ENCODE measurements at regions not wholly inside any gene's neighbourhood (a gene's known extent, or its start where the extent isn't known, plus 50 kb on each side); places are given as distances from the start of the nearest gene placed in this dataset.

- TF ChIP-seq, protein P1, sequence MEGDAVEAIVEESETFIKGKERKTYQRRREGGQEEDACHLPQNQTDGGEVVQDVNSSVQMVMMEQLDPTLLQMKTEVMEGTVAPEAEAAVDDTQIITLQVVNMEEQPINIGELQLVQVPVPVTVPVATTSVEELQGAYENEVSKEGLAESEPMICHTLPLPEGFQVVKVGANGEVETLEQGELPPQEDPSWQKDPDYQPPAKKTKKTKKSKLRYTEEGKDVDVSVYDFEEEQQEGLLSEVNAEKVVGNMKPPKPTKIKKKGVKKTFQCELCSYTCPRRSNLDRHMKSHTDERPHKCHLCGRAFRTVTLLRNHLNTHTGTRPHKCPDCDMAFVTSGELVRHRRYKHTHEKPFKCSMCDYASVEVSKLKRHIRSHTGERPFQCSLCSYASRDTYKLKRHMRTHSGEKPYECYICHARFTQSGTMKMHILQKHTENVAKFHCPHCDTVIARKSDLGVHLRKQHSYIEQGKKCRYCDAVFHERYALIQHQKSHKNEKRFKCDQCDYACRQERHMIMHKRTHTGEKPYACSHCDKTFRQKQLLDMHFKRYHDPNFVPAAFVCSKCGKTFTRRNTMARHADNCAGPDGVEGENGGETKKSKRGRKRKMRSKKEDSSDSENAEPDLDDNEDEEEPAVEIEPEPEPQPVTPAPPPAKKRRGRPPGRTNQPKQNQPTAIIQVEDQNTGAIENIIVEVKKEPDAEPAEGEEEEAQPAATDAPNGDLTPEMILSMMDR (conservative IDR thresholded peaks at IDR 0.05): no peak
- TF ChIP-seq EZH2 (IDR thresholded peaks at IDR 0.05; ENCODE audit: low read depth): no peak
These were observed 370.1 kb upstream of the DDHD1 start for GRCh38 chr14:53523226-53523625.
